ENCODE measurements at regions not wholly inside any gene's neighbourhood (a gene's known extent, or its start where the extent isn't known, plus 50 kb on each side); places are given as distances from the start of the nearest gene placed in this dataset.

DNA sequence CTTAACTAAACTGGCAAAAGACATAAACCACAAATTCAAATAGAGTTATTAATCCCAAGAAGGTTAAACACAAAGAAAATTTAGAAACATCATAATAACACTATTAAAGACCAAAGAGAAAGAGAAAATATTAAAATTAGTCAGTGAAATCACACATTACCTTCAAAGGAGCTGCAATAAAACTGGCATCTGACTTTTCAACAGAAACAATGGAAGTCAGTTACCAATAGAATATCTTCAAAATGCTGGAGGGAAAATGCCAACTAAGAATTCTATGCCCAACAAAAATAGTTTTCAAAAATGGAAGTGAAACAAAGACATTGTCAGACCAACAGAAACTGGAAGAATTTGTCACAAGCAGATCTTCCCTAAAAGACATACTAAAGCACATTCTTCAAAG lies 68.7 kb upstream of the RNF7 start:
- no peaks in the 10 kb centered on the region for H3K36me3 ChIP-seq (ENCODE audit: control insufficient read depth, insufficient read depth, low read length)
- H3K27ac ChIP-seq (ENCODE audit: low read depth, low read length) = no peak overlapping the region
- H3K4me1 ChIP-seq (ENCODE audit: control insufficient read depth, insufficient read depth, low read length) = no peaks in the 10 kb centered on the region
- H3K9me3 ChIP-seq (ENCODE audit: control insufficient read depth, insufficient read depth, low read length) = peaks cover 5% of the 10 kb centered on the region
- DNase-seq (ENCODE audit: low read depth in 4 of 6, low spot score in 6 of 6) = no peak
- H3K4me3 ChIP-seq (ENCODE audit: low read depth, low read length) = no peak overlapping the region
- H3K27me3 ChIP-seq (ENCODE audit: control insufficient read depth, insufficient read depth, low read length) = no peaks in the 10 kb centered on the region

DNA sequence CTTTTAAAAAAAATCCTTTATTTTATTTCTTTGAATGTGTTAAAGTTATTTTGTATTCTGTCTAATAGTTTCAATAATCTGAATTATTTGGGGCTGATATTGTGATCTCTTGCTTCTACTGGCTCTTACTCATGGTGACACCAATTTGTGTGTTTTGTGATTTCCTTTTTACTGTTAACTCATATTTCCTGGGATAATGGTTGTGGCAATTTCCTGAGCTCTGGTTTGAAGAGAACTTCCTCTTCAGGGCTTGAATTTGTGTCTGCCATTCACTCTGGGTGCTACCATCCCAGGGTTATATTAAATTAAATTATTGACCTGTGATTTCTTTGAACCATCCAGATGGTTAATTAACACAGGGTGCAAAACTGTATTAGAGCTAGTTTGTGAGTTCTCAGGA lies 60.4 kb upstream of the RNF7 start:
- no peak for DNase-seq (ENCODE audit: low read depth in 4 of 6, low spot score in 6 of 6)

DNA sequence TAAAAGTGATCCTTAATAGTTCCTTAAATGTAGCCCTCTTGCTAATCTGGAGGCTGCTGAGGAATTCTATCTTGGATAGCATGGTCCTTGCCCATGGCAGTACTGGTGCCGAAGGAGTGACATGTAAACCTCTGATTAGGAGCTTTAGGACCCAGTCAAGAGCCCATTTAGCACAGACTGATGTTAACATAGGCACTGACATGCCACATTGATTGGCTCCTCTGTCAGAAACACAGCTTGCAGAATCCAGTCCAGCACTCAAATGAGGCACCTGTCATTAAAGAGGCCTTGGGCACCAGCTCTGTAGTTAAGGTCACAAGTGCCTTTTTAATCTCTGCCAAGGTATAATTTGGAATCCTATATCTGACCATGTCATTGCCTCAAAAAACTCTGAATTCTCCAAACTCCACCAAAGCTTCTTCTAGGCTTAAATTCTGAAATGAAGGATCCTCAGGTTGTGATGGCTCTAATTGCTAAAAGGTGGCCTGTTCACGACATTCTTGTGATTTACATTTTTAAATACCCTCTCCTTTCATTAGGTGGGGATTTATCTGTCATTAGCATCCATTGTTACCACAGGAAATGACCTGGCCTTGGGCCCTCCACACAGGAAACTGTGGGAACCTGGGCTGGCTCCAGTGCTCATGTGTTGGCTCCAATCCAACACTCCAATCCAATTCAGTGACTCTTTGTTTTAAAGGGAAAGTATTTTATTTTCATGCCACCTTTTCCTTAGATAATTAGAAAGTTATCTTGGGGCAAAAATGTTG lies 57.3 kb upstream of the RNF7 start:
- 80% methylated on average over 1 of the region's 2 CpGs for WGBS (ENCODE audit: insufficient coverage)
- H3K9me3 ChIP-seq (ENCODE audit: control insufficient read depth, insufficient read depth, low read length) = no peaks in the 10 kb centered on the region
- H3K27ac ChIP-seq (ENCODE audit: low read depth, low read length) = no peak overlapping the region
- no peak overlapping the region for H3K4me3 ChIP-seq (ENCODE audit: low read depth, low read length)
- peak in 2 of 6 donors; percentile 36 to 59 for DNase-seq (ENCODE audit: low read depth in 4 of 6, low spot score in 6 of 6)
- H3K36me3 ChIP-seq (ENCODE audit: control insufficient read depth, insufficient read depth, low read length) = no peaks in the 10 kb centered on the region
- H3K27me3 ChIP-seq (ENCODE audit: control insufficient read depth, insufficient read depth, low read length) = no peaks in the 10 kb centered on the region
- H3K4me1 ChIP-seq (ENCODE audit: control insufficient read depth, insufficient read depth, low read length) = no peaks in the 10 kb centered on the region

More for the DNA sequence above, 60.4 kb upstream of the RNF7 start:
- H3K9me3 ChIP-seq (ENCODE audit: control insufficient read depth, insufficient read depth, low read length) = no peaks in the 10 kb centered on the region
- no peak overlapping the region for H3K27ac ChIP-seq (ENCODE audit: low read depth, low read length)
- no peaks in the 10 kb centered on the region for H3K4me1 ChIP-seq (ENCODE audit: control insufficient read depth, insufficient read depth, low read length)
- H3K27me3 ChIP-seq (ENCODE audit: control insufficient read depth, insufficient read depth, low read length) = no peaks in the 10 kb centered on the region
- H3K4me3 ChIP-seq (ENCODE audit: low read depth, low read length) = no peak overlapping the region
- no peaks in the 10 kb centered on the region for H3K36me3 ChIP-seq (ENCODE audit: control insufficient read depth, insufficient read depth, low read length)

DNA sequence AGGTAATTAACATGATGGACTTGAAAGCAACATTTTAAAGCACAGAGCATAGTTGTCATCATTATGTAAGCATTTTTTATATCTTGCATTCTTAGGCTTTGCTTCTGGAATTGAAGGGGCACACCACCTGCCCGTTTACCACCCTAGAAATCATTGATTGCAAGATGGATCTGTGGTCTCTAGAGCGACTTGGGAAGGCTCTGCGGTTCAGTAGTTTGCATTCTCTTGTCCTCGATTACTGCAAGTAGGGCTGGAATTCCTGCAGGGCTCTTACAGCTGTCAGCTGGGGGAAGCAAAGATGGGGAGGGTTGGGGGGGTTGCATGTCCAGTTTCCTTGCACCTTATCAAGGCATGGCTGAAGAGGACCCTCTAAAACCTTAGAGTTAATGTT lies 56.7 kb upstream of the RNF7 start:
- no peak overlapping the region for H3K4me3 ChIP-seq (ENCODE audit: low read depth, low read length)
- DNase-seq (ENCODE audit: low read depth in 4 of 6, low spot score in 6 of 6) = no peak
- no peaks in the 10 kb centered on the region for H3K36me3 ChIP-seq (ENCODE audit: control insufficient read depth, insufficient read depth, low read length)
- WGBS (ENCODE audit: insufficient coverage) = 59% methylated on average over 4 of the region's 4 CpGs
- no peak overlapping the region for H3K27ac ChIP-seq (ENCODE audit: low read depth, low read length)
- no peaks in the 10 kb centered on the region for H3K27me3 ChIP-seq (ENCODE audit: control insufficient read depth, insufficient read depth, low read length)
- H3K9me3 ChIP-seq (ENCODE audit: control insufficient read depth, insufficient read depth, low read length) = no peaks in the 10 kb centered on the region
- no peaks in the 10 kb centered on the region for H3K4me1 ChIP-seq (ENCODE audit: control insufficient read depth, insufficient read depth, low read length)

DNA sequence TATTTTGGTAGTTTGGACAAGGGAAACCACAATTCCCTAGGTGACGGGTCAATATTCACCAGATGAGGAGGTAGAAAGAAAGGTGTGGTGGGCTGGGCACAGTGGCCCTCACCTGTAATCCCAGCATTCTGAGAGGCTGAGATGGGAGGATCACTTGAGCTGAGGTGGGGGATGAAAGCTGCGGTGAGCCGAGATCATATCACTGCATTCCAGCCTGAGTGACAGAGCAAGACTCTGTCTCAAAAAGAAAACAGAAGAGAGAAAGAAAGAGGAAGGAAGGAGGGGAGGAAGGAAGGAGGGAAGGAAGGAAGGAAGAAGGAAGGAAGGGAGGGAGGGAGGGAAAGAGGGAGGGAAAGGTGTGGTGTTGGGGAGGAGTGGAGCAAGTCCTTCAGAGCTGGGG lies 56.1 kb upstream of the RNF7 start:
- H3K4me3 ChIP-seq (ENCODE audit: low read depth, low read length) = no peak overlapping the region
- 100% methylated on average over 3 of the region's 3 CpGs for WGBS (ENCODE audit: insufficient coverage)
- H3K27me3 ChIP-seq (ENCODE audit: control insufficient read depth, insufficient read depth, low read length) = no peaks in the 10 kb centered on the region
- no peaks in the 10 kb centered on the region for H3K36me3 ChIP-seq (ENCODE audit: control insufficient read depth, insufficient read depth, low read length)
- no peak for DNase-seq (ENCODE audit: low read depth in 4 of 6, low spot score in 6 of 6)
- peaks cover 5% of the 10 kb centered on the region for H3K4me1 ChIP-seq (ENCODE audit: control insufficient read depth, insufficient read depth, low read length)
- H3K27ac ChIP-seq (ENCODE audit: low read depth, low read length) = no peak overlapping the region
- no peaks in the 10 kb centered on the region for H3K9me3 ChIP-seq (ENCODE audit: control insufficient read depth, insufficient read depth, low read length)

DNA sequence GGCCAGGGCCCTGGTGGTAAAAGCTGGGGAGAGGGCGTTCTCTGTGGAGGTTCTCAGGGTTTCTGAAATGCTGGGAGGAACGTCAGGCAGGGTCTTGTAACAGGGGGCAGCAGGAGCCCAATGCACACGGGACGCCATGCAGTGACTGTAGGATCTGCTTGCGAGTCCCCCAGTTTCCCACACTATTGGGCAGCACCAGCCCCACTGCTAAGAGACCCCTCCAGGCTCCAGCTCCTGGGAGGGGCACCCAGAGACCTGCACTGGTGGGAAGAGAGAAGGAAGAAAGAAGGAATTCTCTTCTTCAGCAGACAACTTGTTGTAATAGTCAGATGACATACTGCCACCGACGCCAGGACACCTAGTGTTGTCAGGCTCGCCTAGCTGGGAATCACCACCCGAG lies 55.2 kb upstream of the RNF7 start:
- Histone ChIP-seq H3K27ac (ENCODE audit: low read depth, low read length) (no peak overlapping the region), H3K27me3 (ENCODE audit: control insufficient read depth, insufficient read depth, low read length) (no peaks in the 10 kb centered on the region), H3K36me3 (ENCODE audit: control insufficient read depth, insufficient read depth, low read length) (no peaks in the 10 kb centered on the region), H3K4me1 (ENCODE audit: control insufficient read depth, insufficient read depth, low read length) (peaks cover 5% of the 10 kb centered on the region), H3K9me3 (ENCODE audit: control insufficient read depth, insufficient read depth, low read length) (no peaks in the 10 kb centered on the region), H3K4me3 (ENCODE audit: low read depth, low read length) (no peak overlapping the region)
- 86% methylated on average over 8 of the region's 9 CpGs for WGBS (ENCODE audit: insufficient coverage)
- no peak for DNase-seq (ENCODE audit: low read depth in 4 of 6, low spot score in 6 of 6)

DNA sequence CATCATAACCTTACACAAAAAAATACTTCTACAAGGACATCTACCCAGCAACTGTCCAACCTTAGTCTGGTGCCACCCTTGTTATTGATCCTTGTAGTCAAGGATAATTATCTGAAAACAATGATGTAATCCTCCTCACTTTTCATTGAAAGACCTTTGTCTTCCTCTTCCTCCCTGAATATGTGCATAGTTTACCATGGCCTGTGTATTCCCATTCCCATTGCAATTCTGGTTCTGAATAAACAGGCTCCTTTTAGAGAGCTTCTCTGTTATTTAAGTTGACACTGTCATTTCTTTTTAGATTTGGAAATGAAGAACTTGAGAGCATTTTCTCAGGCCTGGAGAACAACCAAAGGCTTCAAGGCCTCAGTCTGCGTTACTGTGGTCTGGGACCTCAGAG lies 53.3 kb upstream of the RNF7 start:
- Histone ChIP-seq H3K27ac (ENCODE audit: low read depth, low read length) (no peak overlapping the region), H3K27me3 (ENCODE audit: control insufficient read depth, insufficient read depth, low read length) (no peaks in the 10 kb centered on the region), H3K4me3 (ENCODE audit: low read depth, low read length) (no peak overlapping the region), H3K36me3 (ENCODE audit: control insufficient read depth, insufficient read depth, low read length) (no peaks in the 10 kb centered on the region), H3K4me1 (ENCODE audit: control insufficient read depth, insufficient read depth, low read length) (peaks cover 5% of the 10 kb centered on the region), H3K9me3 (ENCODE audit: control insufficient read depth, insufficient read depth, low read length) (no peaks in the 10 kb centered on the region)
- 100% methylated on average over 1 of the region's 1 CpG for WGBS (ENCODE audit: insufficient coverage)
- DNase-seq (ENCODE audit: low read depth in 4 of 6, low spot score in 6 of 6) = no peak

DNA sequence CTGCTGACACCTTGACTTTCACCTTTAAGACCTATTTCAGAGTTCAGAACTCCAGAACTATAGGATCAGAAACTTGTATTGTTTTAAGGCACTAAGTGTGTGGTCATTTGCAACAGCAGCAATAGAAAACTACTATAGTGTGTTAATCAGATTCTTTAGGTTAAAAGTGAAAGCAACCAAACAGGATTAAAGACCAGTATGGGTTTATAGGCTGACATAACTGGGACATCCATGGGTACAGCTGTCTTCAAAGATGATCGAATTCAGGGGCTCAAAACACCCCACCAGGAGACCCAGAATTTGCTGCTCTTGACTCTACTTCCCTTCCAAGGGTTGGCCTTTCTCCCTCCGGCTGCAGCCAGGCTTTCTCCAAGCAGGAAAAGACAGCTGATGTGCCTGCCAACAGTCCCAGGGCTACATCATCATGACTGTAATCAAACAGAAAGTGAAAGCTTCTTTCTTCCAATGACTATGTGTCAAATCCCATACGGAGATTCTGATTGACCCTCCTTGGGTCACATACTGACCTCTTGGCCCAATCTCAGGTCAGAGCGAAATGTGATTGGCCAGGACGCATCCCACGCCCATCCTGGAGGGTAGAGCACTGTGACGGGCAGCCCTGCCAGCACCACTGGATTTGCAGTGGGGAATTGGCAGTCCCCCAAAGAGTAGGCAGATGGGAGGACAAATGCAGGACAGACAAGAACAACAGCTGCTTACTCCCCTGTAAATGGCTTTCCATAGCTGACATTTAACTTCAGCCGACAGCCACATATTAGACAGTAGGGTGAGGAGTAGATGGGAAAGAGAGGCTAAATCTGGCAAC lies 51.4 kb upstream of the RNF7 start:
- H3K4me1 ChIP-seq (ENCODE audit: control insufficient read depth, insufficient read depth, low read length) = peaks cover 5% of the 10 kb centered on the region
- no peak overlapping the region for H3K4me3 ChIP-seq (ENCODE audit: low read depth, low read length)
- H3K27ac ChIP-seq (ENCODE audit: low read depth, low read length) = peak overlapping the region; percentile 22
- H3K27me3 ChIP-seq (ENCODE audit: control insufficient read depth, insufficient read depth, low read length) = no peaks in the 10 kb centered on the region
- DNase-seq (ENCODE audit: low read depth in 4 of 6, low spot score in 6 of 6) = peak in 3 of 6 donors; percentile 22 to 50 (median 49)
- 65% methylated on average over 7 of the region's 8 CpGs for WGBS (ENCODE audit: insufficient coverage)
- H3K9me3 ChIP-seq (ENCODE audit: control insufficient read depth, insufficient read depth, low read length) = no peaks in the 10 kb centered on the region
- no peaks in the 10 kb centered on the region for H3K36me3 ChIP-seq (ENCODE audit: control insufficient read depth, insufficient read depth, low read length)
